ENCODE measurements at regions not wholly inside any gene's neighbourhood (a gene's known extent, or its start where the extent isn't known, plus 50 kb on each side); places are given as distances from the start of the nearest gene placed in this dataset.
A peak's percentile ranks its signal among the peaks of the same experiment; 100 is the strongest.
"Not testable (repeated sequence)": the region's sequence is repeated elsewhere in the genome, so short reads cannot be mapped to it uniquely, and the experiment has no call there.

DNA sequence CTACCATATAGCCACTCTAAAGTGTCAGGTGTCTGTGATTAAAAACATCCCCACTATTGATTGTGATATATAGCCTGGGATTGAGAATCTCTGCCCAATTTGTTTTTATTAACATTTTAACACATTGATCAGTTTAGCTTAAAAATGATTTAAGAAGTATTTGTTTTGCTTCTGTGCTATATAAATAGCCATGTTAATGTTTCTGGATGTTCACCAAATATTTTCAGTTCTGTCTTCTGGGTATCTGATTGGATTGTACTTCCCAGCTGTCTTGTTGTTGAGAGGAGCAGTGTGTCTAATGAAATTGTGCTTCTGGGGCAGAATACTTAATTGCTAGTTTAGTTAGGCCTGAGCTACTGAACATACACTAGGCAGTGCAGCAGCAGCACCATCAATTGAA, 126.6 kb upstream of the TUSC1 start:
- H3K9me3 ChIP-seq: no peaks in the 10 kb centered on the region
- H3K4me1 ChIP-seq: no peaks in the 10 kb centered on the region
- no peaks in the 10 kb centered on the region for H3K27me3 ChIP-seq (ENCODE audit: low read depth)
- in situ Hi-C loops (cut with MboI; ENCODE audit: low sequenced_read_pairs): no loop called here
- DNase-seq (ENCODE audit: low spot score in 2 of 2): no peak
- no peaks in the 10 kb centered on the region for H3K36me3 ChIP-seq (replicated peaks)
- no peak overlapping the region for H3K4me3 ChIP-seq

DNA sequence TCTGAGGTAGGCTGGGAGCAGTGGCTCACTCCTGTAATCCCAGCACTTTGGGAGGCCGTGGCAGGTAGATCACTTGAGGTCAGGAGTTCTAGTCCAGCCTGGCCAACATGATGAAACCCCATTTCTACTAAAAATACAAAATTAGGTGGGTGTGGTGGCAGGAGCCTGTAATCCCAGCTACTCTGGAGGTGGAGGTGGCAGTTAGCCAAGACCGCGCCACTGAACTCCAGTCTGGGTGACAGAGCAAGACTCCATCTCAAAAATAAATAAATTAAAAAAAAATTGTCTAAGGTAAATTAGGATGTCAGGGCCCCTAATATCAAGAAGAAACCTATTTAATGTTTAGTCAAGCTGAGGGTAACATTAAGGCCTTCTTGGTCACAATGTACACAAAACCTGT, 123.7 kb upstream of the TUSC1 start:
- H3K36me3 ChIP-seq (replicated peaks); H3K27me3 ChIP-seq (ENCODE audit: low read depth); in situ Hi-C loops (cut with MboI; ENCODE audit: low sequenced_read_pairs); H3K4me3 ChIP-seq; DNase-seq (ENCODE audit: low spot score in 2 of 2); H3K4me1 ChIP-seq; H3K9me3 ChIP-seq: not testable (repeated sequence)

DNA sequence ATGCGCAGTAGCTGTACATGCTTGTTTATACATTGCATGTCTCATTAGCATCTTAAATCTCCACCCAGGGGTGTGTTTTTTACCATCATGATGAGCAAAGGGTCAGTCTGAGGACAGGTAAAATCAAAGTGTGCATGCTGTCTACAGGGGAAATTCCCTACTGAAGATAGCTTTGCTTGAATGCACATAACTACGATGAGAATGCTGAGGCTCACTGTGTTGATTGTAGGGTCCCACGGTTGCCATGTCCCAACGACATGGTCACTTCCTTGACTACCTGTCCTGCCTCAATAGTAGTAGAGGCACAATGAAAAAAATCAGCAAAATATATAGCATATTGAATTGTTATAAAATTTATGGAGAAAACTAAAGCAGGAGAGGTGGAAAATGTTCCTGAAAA, 95.6 kb upstream of the TUSC1 start:
- H3K36me3 ChIP-seq (replicated peaks): no peaks in the 10 kb centered on the region
- H3K27me3 ChIP-seq (ENCODE audit: low read depth): no peaks in the 10 kb centered on the region
- DNase-seq (ENCODE audit: low spot score in 2 of 2): no peak
- H3K4me3 ChIP-seq: no peak overlapping the region
- no peaks in the 10 kb centered on the region for H3K4me1 ChIP-seq
- no peaks in the 10 kb centered on the region for H3K9me3 ChIP-seq
- in situ Hi-C loops (cut with MboI; ENCODE audit: low sequenced_read_pairs): no loop called here

DNA sequence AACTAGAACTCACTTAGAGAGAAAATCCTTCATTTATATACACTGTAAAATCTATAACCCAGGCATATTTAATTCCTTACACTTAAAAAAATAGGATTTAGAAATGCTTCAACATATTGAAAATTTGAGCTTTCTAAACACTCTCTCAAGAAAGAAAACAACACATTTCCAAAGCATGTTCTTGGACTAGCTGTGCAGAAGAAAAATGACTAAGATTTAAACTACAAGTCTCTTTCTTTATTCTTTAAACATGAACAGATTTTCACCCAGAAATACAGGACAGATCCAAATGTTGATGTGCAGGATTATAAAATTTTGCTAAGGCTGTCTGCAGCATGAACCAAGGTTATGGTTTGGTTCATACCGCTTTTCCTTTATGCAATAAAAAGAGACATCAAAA, 77.7 kb upstream of the TUSC1 start:
- Histone ChIP-seq H3K36me3 (replicated peaks) (no peaks in the 10 kb centered on the region), H3K4me3 (no peak overlapping the region), H3K4me1 (no peaks in the 10 kb centered on the region), H3K27me3 (ENCODE audit: low read depth) (no peaks in the 10 kb centered on the region), H3K9me3 (no peaks in the 10 kb centered on the region)
- DNase-seq (ENCODE audit: low spot score in 2 of 2): no peak
- in situ Hi-C loops (cut with MboI; ENCODE audit: low sequenced_read_pairs): no loop called here

DNA sequence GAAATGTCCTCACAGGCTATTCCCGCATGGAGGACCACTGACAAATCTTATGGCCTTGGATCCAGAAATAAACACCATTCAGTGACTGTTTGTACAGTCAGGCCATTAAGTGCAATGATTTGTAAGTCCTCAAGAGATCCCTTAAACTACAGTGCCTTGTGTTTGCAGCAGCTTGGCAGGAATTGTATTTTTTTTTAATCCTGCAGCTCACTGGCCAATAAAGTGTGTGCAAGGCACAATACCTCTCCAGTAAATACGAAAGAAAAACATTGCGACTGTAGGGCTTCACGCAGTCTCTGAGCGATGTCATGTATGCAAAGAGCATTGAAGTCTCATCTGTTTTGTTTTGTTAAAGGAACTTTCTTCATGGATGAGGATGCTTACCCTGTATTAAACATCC, 74.2 kb upstream of the TUSC1 start:
- H3K27me3 ChIP-seq (ENCODE audit: low read depth): no peaks in the 10 kb centered on the region
- in situ Hi-C loops (cut with MboI; ENCODE audit: low sequenced_read_pairs): no loop called here
- H3K36me3 ChIP-seq (replicated peaks): no peaks in the 10 kb centered on the region
- H3K4me3 ChIP-seq: no peak overlapping the region
- H3K9me3 ChIP-seq: no peaks in the 10 kb centered on the region
- no peaks in the 10 kb centered on the region; the same call in none of the 2 replicates for H3K4me1 ChIP-seq
- no peak for DNase-seq (ENCODE audit: low spot score in 2 of 2)

DNA sequence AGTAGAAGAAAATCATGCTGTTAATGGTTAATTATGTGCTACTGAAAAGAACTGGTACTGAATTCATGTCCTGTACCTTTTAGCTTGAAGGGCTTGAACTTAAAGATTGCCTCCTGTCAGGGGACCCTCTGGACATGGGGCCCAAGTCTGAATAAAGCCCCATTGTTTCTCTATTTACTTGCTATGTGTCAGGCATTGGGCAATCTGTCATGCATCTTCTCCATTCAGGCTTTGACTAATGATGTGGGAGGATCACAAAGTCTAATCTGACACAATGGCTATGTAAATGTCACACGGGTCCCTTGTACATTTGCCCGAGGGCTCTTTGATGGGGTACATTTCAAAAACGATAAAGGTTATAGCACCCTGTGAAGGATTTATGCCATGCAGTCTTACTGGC, 64.0 kb upstream of the TUSC1 start:
- Histone ChIP-seq H3K4me3 (no peak overlapping the region), H3K36me3 (replicated peaks) (no peaks in the 10 kb centered on the region), H3K9me3 (no peaks in the 10 kb centered on the region), H3K4me1 (peaks cover 15% of the 10 kb centered on the region), H3K27me3 (ENCODE audit: low read depth) (no peaks in the 10 kb centered on the region)
- in situ Hi-C loops (cut with MboI; ENCODE audit: low sequenced_read_pairs): no loop called here
- peak; percentile 67 to 90 for DNase-seq (ENCODE audit: low spot score in 2 of 2)

DNA sequence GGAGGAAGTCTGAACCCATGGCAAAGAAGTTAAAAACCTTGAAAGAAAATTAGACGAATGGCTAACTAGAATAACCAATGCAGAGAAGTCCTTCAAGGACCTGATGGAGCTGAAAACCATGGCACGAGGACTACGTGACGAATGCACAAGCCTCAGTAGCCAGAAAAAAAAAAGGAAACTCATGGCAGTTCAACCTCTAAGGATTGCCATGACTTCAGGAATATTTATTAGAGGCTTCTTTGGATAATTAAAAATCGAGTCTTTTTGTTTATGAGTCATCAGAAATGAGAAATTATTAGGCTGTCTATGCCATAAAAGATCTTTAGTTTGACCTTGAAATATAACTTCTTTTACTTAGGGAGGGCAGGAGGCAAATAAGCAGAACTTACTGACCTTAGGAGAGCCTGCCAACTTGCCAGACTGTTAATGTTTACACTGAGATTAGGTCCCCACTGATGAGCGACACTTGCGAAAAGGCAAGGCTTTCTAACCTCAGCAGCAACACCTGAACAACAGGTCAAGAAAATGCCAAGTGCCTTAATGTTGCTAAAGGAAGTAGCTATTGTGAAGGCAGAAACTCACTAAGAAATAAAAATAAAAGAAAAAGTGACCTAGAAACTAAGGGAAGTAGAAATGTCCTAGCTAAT, 55.2 kb upstream of the TUSC1 start:
- Histone ChIP-seq H3K9me3 (no peaks in the 10 kb centered on the region), H3K4me1 (no peaks in the 10 kb centered on the region; the same call in 1 of the 2 replicates), H3K27me3 (ENCODE audit: low read depth) (no peaks in the 10 kb centered on the region), H3K36me3 (replicated peaks) (no peaks in the 10 kb centered on the region), H3K4me3 (no peak overlapping the region)
- in situ Hi-C loops (cut with MboI; ENCODE audit: low sequenced_read_pairs): no loop called here
- no peak for DNase-seq (ENCODE audit: low spot score in 2 of 2)

DNA sequence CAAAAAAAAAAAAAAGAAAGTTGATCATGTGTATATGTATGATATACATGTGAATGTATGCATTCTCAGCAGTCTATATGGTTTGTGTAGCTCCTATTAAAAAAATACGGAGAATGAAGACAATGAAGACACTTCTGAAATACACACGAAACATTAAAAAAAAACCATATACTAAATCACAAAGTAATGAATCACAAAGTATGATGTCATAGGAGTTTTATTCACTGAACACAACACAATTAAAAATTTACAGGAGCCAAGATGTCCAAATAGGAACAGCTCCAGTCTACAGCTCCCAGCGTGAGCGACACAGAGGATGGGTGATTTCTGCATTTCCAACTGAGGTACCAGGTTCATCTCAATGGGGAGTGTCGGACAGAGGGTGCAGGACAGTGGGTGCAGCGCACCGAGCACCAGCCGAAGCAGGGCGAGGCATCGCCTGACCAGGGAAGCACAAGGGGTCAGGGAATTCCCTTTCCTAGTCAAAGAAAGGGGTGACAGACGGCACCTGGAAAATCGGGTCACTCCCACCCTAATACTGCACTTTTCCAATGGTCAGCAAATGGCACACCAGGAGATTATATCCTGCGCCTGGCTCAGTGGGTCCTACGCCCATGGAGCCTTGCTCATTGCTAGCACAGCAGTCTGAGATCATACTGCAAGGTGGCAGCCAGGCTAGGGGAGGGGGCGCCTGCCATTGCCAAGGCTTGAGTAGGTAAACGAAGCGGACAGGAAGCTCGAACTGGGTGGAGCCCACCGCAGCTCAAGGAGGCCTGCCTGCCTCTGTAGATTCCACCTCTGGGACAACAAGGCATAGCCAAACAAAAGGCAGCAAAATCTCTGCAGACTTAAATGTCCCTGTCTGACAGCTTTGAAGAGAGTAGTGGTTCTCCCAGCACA, 53.9 kb upstream of the TUSC1 start:
- in situ Hi-C loops (cut with MboI; ENCODE audit: low sequenced_read_pairs); H3K36me3 ChIP-seq (replicated peaks); DNase-seq (ENCODE audit: low spot score in 2 of 2); H3K4me3 ChIP-seq; H3K27me3 ChIP-seq (ENCODE audit: low read depth); H3K9me3 ChIP-seq; H3K4me1 ChIP-seq: not testable (repeated sequence)
